CD4-positive, alpha-beta T cell (primary cell): ENCODE measurements at regions not wholly inside any gene's neighbourhood (a gene's known extent, or its start where the extent isn't known, plus 50 kb on each side); places are given as distances from the start of the nearest gene placed in this dataset.

Experiments
- ATAC-seq: fragments of 200-7000 bp; cut with Tn5 transposase; one replicate; pipeline ENCODE4 v1.10.0; 2022; ENCODE audit warnings: mild to moderate bottlenecking; ENCODE audit not compliant: poor library complexity
- CTCF ChIA-PET: fragments of 350-600 bp; sonication (Branson Sonifier 250); formaldehyde crosslinking; loops from one replicate; lab custom pipeline; 2021; ENCODE audit warnings: antibody characterized with exemption, inconsistent platforms; lab: Charles Lee
- POLR2A ChIA-PET: fragments of 350-600 bp; sonication (Branson Sonifier 250); formaldehyde crosslinking; loops from one replicate; lab custom pipeline; 2021; ENCODE audit warnings: antibody characterized with exemption, inconsistent platforms; lab: Charles Lee
- DNase-seq, 14 experiments: peaks; one replicate each; pipeline ENCODE4 v3.0.0-alpha.2; 2013 to 2020; ENCODE audit warnings: mixed read lengths in 2 of 14
- H3K27ac ChIP-seq, 2 donors: one replicate each; pipeline versions ENCODE4 v1.5.1 to v1.7.0; 2013; ENCODE audit warnings: low read length in 2 of 2, low read depth in 1 of 2, mild to moderate bottlenecking in 1 of 2
- H3K27me3 ChIP-seq, 2 experiments: 1 replicate in 1 of 2; 2 replicates in 1 of 2; pipeline versions ENCODE4 v1.6.1 to v1.7.0; 2013; ENCODE audit warnings: low read length in 2 of 2, control low read depth in 1 of 2, mild to moderate bottlenecking in 1 of 2, moderate library complexity in 1 of 2; ENCODE audit not compliant: insufficient read depth in 2 of 2, control insufficient read depth in 1 of 2
- H3K36me3 ChIP-seq: one replicate; pipeline ENCODE4 v1.6.1; 2013; ENCODE audit warnings: low read length, control low read depth; ENCODE audit not compliant: insufficient read depth
- H3K4me1 ChIP-seq: one replicate; pipeline ENCODE4 v1.6.1; 2013; ENCODE audit warnings: low read length, control low read depth; ENCODE audit not compliant: insufficient read depth
- H3K4me3 ChIP-seq: one replicate; pipeline ENCODE4 v1.5.1; 2013; ENCODE audit warnings: mild to moderate bottlenecking, low read length, moderate library complexity
- H3K9me3 ChIP-seq, 2 experiments: 1 replicate in 1 of 2; 2 replicates in 1 of 2; pipeline versions ENCODE4 v1.6.1 to v1.7.0; 2013; ENCODE audit warnings: low read length in 2 of 2, mild to moderate bottlenecking in 2 of 2, control low read depth in 1 of 2, moderate library complexity in 1 of 2; ENCODE audit not compliant: control insufficient read depth in 1 of 2, insufficient read depth in 1 of 2
- H3K27ac Mint-ChIP-seq: one replicate; pipeline ENCODE4 v1.8.0; 2020; ENCODE audit warnings: mixed read lengths
- H3K27me3 Mint-ChIP-seq: one replicate; pipeline ENCODE4 v1.8.0; 2021; ENCODE audit warnings: mixed read lengths
- H3K36me3 Mint-ChIP-seq: one replicate; pipeline ENCODE4 v1.8.0; 2021; ENCODE audit warnings: low read depth, mixed read lengths
- H3K4me1 Mint-ChIP-seq: one replicate; pipeline ENCODE4 v1.8.0; 2021; ENCODE audit warnings: low read depth, mixed read lengths
- H3K4me3 Mint-ChIP-seq: one replicate; pipeline ENCODE4 v1.8.0; 2020; ENCODE audit warnings: mild to moderate bottlenecking, mixed read lengths
- H3K9me3 Mint-ChIP-seq: one replicate; pipeline ENCODE4 v1.8.0; 2020; ENCODE audit warnings: mixed read lengths
- intact Hi-C, 2 experiments: fragments of 100-400 bp; cut with DNase I in 1 of 2; cut with micrococcal nuclease in 1 of 2; formaldehyde crosslinking; loops; one replicate each; pipeline versions ENCODE4 v1.15.1 to v1.9.0; 2023 to 2025; cut with DNase I, micrococcal nuclease
- TF ChIP-seq, protein P1 (sequence below): fragments of 200-600 bp; IDR thresholded peaks from one replicate; pipeline ENCODE4 v1.8.0; 2022; ENCODE audit warnings: antibody characterized with exemption, mild to moderate bottlenecking

DNA sequence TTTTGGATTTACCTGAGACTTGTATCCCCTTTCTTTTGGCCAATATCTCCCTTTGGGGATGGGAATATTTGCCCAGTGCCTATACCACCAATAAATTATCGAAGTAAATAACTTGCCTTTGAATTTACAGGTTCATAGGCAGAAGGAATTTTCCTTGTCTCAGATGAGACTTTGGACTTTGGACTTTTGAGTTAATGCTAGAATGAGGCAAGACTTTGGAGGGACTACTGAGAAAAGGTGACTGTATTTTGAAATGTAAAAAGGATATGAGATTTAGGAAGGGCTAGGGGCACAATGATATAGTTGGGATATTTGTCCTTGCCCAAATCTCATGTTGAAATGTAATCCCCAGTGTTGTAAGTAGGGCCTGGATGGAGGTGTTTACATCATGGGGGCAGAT is 384.5 kb upstream of the GHITM start:
- intact Hi-C loops, result no loop called here
- CTCF ChIA-PET, result no interaction called here
- Mint-ChIP-seq H3K36me3 (no peaks in the 10 kb centered on the region), H3K27me3 (no peaks in the 10 kb centered on the region), H3K4me1 (no peaks in the 10 kb centered on the region), H3K9me3 (peaks cover 26% of the 10 kb centered on the region), H3K27ac (no peak overlapping the region), H3K4me3 (no peak overlapping the region)
- TF ChIP-seq, protein P1, sequence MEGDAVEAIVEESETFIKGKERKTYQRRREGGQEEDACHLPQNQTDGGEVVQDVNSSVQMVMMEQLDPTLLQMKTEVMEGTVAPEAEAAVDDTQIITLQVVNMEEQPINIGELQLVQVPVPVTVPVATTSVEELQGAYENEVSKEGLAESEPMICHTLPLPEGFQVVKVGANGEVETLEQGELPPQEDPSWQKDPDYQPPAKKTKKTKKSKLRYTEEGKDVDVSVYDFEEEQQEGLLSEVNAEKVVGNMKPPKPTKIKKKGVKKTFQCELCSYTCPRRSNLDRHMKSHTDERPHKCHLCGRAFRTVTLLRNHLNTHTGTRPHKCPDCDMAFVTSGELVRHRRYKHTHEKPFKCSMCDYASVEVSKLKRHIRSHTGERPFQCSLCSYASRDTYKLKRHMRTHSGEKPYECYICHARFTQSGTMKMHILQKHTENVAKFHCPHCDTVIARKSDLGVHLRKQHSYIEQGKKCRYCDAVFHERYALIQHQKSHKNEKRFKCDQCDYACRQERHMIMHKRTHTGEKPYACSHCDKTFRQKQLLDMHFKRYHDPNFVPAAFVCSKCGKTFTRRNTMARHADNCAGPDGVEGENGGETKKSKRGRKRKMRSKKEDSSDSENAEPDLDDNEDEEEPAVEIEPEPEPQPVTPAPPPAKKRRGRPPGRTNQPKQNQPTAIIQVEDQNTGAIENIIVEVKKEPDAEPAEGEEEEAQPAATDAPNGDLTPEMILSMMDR, result no peak
- ATAC-seq (no peak), DNase-seq (no peak)
- Histone ChIP-seq H3K27me3 (no peaks in the 10 kb centered on the region), H3K4me3 (no peak overlapping the region), H3K4me1 (no peaks in the 10 kb centered on the region), H3K36me3 (no peaks in the 10 kb centered on the region), H3K9me3 (peaks cover 20 to 24% of the 10 kb centered on the region in 2 experiments), H3K27ac (no peak overlapping the region)
- POLR2A ChIA-PET, result no interaction called here

DNA sequence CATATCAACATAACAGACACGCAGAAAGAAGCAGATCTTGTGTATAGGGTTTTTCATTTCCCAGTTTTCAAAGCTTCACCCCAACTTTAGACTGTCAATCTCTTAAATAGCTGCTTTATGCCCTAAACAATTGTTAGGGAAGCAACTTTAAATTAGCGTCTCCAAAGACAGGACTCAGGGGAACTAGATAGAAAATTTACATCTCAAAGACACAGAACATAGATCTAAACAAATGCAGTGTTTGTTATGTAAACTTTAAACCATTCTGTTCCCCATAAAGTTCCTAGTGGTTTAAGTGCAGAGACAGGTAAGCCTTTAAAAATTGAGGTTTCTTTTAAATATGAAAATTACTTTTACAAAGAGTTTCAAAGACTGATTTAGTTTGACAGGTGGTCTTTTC is 379.2 kb upstream of the GHITM start:
- Histone ChIP-seq H3K36me3 (no peaks in the 10 kb centered on the region), H3K27ac (no peak overlapping the region), H3K27me3 (peaks cover 0 to 3% of the 10 kb centered on the region in 2 experiments), H3K4me1 (no peaks in the 10 kb centered on the region), H3K4me3 (no peak overlapping the region), H3K9me3 (peaks cover 0 to 4% of the 10 kb centered on the region in 2 experiments)
- ATAC-seq (no peak), DNase-seq (no peak)
- TF ChIP-seq, protein P1, result no peak
- Mint-ChIP-seq H3K27me3 (no peaks in the 10 kb centered on the region), H3K36me3 (no peaks in the 10 kb centered on the region), H3K9me3 (peaks cover 15% of the 10 kb centered on the region), H3K27ac (no peak overlapping the region), H3K4me1 (no peaks in the 10 kb centered on the region), H3K4me3 (no peak overlapping the region)
- intact Hi-C loops, result no loop called here
- CTCF ChIA-PET, result no interaction called here
- POLR2A ChIA-PET, result no interaction called here

- Mint-ChIP-seq H3K4me1 (no peaks in the 10 kb centered on the region), H3K36me3 (no peaks in the 10 kb centered on the region), H3K27ac (no peak overlapping the region), H3K27me3 (no peaks in the 10 kb centered on the region), H3K4me3 (no peak overlapping the region), H3K9me3 (peaks cover 5% of the 10 kb centered on the region)
- H3K27me3 ChIP-seq, result peaks cover 0 to 3% of the 10 kb centered on the region in 2 experiments
- H3K4me1 ChIP-seq, result no peaks in the 10 kb centered on the region
- intact Hi-C loops, result no loop called here
- no peak for DNase-seq
- TF ChIP-seq, protein P1, result no peak
- CTCF ChIA-PET, result no interaction called here
- H3K36me3 ChIP-seq, result no peaks in the 10 kb centered on the region
- H3K27ac ChIP-seq, result no peak overlapping the region
- no peak overlapping the region for H3K4me3 ChIP-seq
- POLR2A ChIA-PET, result no interaction called here
- H3K9me3 ChIP-seq, result no peaks in the 10 kb centered on the region
- no peak for ATAC-seq
Measured at GRCh38 chr10:83764666-83765065, 374.6 kb upstream of the GHITM start.
